Stimulated activated naive CD8-positive, alpha-beta T cell treated with anti-CD3 and anti-CD28 coated beads, Interleukin-15, amount 100 ng/mL, for 72 hours (primary cell): ENCODE measurements at regions not wholly inside any gene's neighbourhood (a gene's known extent, or its start where the extent isn't known, plus 50 kb on each side); places are given as distances from the start of the nearest gene placed in this dataset.
"Not testable (repeated sequence)": the region's sequence is repeated elsewhere in the genome, so short reads cannot be mapped to it uniquely, and the experiment has no call there.

Experiments
- ATAC-seq: fragments of 150-1000 bp; cut with Tn5 transposase; 2 replicates; pipeline ENCODE4 v1.10.0; 2021; ENCODE audit warnings: mild to moderate bottlenecking, moderate library complexity
- DNase-seq, 2 donors: peaks; one replicate each; pipeline ENCODE4 v3.0.0; 2021 to 2022
- H3K27ac Mint-ChIP-seq, 2 donors: one replicate each; pipeline ENCODE4 v1.8.0; 2022; ENCODE audit warnings: mild to moderate bottlenecking in 2 of 2, mixed read lengths in 2 of 2, moderate library complexity in 2 of 2
- H3K27me3 Mint-ChIP-seq: one replicate; pipeline ENCODE4 v1.8.0; 2022; ENCODE audit warnings: mixed read lengths
- H3K4me1 Mint-ChIP-seq: one replicate; pipeline ENCODE4 v1.8.0; 2022; ENCODE audit warnings: mild to moderate bottlenecking, mixed read lengths
- H3K4me3 Mint-ChIP-seq, 2 donors: one replicate each; pipeline ENCODE4 v1.8.0; 2022; ENCODE audit warnings: mild to moderate bottlenecking in 2 of 2, mixed read lengths in 2 of 2, moderate library complexity in 1 of 2
- H3K9me3 Mint-ChIP-seq, 2 donors: one replicate each; pipeline ENCODE4 v1.8.0; 2022; ENCODE audit warnings: mixed read lengths in 2 of 2

GRCh38 chr5:50501491-50502228 lies 60.6 kb upstream of the EMB start:
- Mint-ChIP-seq H3K4me3 (peak overlapping the region in 1 of 2 donors; percentile 32), H3K4me1 (peaks cover 21% of the 10 kb centered on the region), H3K27me3 (no peaks in the 10 kb centered on the region), H3K27ac (peak overlapping the region in 1 of 2 donors; percentile 7), H3K9me3 (peaks cover 19 to 23% of the 10 kb centered on the region in 2 donors)
- ATAC-seq = peak; percentile 94
- no peak for DNase-seq

- ATAC-seq, DNase-seq, H3K27ac Mint-ChIP-seq, H3K9me3 Mint-ChIP-seq, H3K4me3 Mint-ChIP-seq, H3K27me3 Mint-ChIP-seq, H3K4me1 Mint-ChIP-seq: not testable (repeated sequence)
Observed at GRCh38 chr5:50513028-50513457, 72.0 kb upstream of the EMB start.

DNA sequence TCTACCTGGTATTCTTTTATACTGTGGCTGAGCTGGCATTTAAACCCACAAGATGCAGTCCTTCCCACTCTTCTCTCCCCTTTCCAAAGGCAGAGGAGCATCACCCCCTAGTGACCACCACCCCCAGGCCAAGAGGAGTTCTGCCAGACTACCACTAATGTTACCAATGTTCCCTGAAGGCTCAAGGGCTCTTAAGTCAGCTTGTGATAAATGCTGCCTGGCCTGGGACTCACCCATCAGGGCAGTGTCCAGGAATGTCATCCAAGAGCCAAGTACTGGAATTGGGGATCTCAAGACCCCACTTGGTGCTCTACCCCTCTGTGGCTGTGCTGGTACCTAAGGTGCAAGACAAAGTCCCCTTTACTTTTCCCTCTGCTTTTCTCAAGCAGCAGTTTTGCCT lies 80.0 kb upstream of the EMB start:
- DNase-seq, H3K4me3 Mint-ChIP-seq, H3K27me3 Mint-ChIP-seq, ATAC-seq: not testable (repeated sequence)
- Mint-ChIP-seq H3K9me3 (peaks cover 13 to 16% of the 10 kb centered on the region in 2 donors), H3K27ac (peak overlapping the region in 1 of 2 donors; percentile 31), H3K4me1 (peaks cover 14% of the 10 kb centered on the region)

DNA sequence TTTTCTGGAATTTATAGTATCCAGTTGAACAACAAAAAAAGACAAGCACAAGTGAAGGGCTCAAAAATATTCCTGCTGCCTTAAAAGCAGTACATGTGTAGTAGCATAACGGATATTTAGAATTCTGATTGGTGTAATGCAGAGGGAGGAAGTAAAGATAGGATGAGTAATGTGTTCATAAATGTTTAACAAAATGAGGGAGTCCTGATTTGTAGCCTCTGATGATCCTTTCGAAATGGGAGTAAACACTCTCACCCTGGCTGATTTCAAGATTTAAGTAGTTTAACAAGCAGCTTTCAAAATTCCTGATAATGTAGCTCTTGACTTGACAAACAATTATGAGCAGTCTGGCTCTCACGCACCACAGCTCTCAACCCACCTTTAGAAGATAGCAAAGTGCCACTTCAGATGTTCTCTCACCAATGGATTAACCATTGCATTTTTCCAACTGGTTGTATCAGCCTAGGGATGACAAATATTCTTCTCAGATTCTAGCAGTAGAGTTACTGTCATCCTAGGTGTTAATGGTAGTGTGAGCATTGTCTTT lies 86.5 kb upstream of the EMB start:
- H3K9me3 Mint-ChIP-seq, ATAC-seq, H3K27me3 Mint-ChIP-seq, H3K4me1 Mint-ChIP-seq, DNase-seq, H3K4me3 Mint-ChIP-seq, H3K27ac Mint-ChIP-seq: not testable (repeated sequence)

DNA sequence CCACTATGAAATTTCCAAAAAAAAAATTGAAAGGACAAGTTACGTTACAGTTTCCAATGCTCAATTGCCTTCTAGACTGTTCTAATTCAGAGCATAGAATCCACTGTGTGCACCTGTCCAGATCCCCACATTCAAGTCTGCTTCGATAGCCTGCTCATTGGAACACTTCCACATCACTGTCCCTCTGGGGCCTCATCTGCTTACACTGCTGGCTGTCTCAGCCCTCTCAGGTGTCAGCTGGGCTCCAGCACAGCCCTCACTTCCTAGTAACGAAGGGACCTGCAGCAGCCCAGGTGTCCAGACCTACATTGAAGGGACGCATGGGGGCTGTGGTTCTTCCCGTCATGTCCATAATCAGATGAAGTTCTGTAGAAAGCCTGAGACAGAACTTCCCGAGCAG lies 94.3 kb upstream of the EMB start:
- peaks cover 0 to 10% of the 10 kb centered on the region in 2 donors for H3K9me3 Mint-ChIP-seq
- H3K4me1 Mint-ChIP-seq = peaks cover 6% of the 10 kb centered on the region
- no peak overlapping the region for H3K27ac Mint-ChIP-seq
- no peak for ATAC-seq
- no peak overlapping the region for H3K4me3 Mint-ChIP-seq
- no peak for DNase-seq
- H3K27me3 Mint-ChIP-seq = no peaks in the 10 kb centered on the region

DNA sequence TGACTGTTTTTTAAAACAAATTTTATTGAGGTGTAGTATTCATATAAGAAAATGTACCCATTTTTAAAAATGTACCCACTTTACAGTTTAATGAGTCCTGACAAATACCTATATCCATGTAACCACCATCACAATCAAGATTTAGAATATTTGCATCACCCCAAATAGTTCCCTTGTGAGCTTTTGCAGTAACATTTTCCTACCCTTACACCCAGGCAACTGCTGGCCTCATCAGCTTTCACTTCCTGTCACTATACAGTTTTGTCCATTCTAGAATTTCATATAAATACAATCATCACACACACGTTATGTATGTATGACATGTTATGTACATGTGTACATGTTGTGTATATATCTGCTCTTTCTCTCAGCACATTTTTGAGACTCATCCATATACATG lies 96.4 kb upstream of the EMB start:
- ATAC-seq = peak; percentile 60
- not testable (repeated sequence) for H3K4me3 Mint-ChIP-seq, H3K27ac Mint-ChIP-seq, DNase-seq, H3K4me1 Mint-ChIP-seq, H3K27me3 Mint-ChIP-seq
- peaks cover 7 to 15% of the 10 kb centered on the region in 2 donors for H3K9me3 Mint-ChIP-seq

- Mint-ChIP-seq H3K4me1 (no peaks in the 10 kb centered on the region), H3K4me3 (no peak overlapping the region), H3K9me3 (peaks cover 2 to 22% of the 10 kb centered on the region in 2 donors), H3K27ac (no peak overlapping the region), H3K27me3 (no peaks in the 10 kb centered on the region)
- DNase-seq (no peak), ATAC-seq (no peak)
Observed at GRCh38 chr5:50547303-50547702, 106.2 kb upstream of the EMB start.

DNA sequence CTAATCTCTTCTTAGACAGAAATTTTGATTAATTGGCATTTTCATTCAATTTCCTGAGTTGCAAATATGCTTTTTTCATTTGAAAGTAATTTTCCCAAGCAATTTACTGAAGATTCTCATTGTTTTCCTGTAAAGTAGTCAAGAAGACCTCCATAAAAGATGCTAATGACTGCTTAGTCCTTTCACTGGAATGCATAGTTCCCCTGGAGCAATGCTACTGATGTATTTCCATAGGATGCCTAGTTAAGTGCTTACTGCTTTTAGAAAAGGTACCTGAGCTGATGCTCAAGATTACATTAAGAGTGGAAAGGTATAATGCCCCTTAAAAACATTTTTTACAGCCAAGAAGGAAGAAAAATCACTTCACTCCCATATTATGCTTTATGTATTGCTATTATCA lies 109.2 kb upstream of the EMB start:
- Mint-ChIP-seq H3K27me3 (no peaks in the 10 kb centered on the region), H3K4me3 (no peak overlapping the region), H3K4me1 (peaks cover 6% of the 10 kb centered on the region), H3K27ac (no peak overlapping the region), H3K9me3 (no peaks in the 10 kb centered on the region)
- ATAC-seq = no peak
- no peak for DNase-seq

DNA sequence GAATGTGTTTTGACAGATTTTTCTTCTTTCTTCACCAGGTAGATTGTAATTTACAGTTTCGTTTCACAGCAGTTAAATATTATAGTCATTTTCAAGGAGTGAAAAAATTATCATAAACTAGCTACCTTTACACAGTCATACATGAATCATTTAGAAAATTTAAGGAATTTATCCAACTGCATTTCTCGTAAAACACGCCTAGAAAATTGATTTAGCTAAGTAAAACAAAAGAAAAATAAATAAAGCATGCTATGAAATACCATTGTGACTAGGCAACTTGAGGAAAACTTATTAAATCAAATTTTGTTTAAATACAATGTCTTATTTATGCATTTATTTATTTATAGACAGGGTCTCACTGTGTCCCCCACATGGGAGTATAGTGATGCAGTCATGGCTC lies 109.9 kb upstream of the EMB start:
- peaks cover 0 to 5% of the 10 kb centered on the region in 2 donors for H3K9me3 Mint-ChIP-seq
- H3K27me3 Mint-ChIP-seq = no peaks in the 10 kb centered on the region
- ATAC-seq (no peak), DNase-seq (no peak)
- peaks cover 6% of the 10 kb centered on the region for H3K4me1 Mint-ChIP-seq
- H3K4me3 Mint-ChIP-seq = no peak overlapping the region
- H3K27ac Mint-ChIP-seq = no peak overlapping the region

GRCh38 chr5:50553560-50553984 lies 112.5 kb upstream of the EMB start:
- Mint-ChIP-seq H3K4me3 (no peak overlapping the region), H3K27me3 (no peaks in the 10 kb centered on the region), H3K27ac (peak overlapping the region in 1 of 2 donors; percentile 27), H3K9me3 (peaks cover 0 to 5% of the 10 kb centered on the region in 2 donors), H3K4me1 (peaks cover 6% of the 10 kb centered on the region)
- DNase-seq (no peak), ATAC-seq (no peak)

- H3K4me3 Mint-ChIP-seq, H3K27me3 Mint-ChIP-seq, DNase-seq, ATAC-seq, H3K4me1 Mint-ChIP-seq, H3K9me3 Mint-ChIP-seq, H3K27ac Mint-ChIP-seq: not testable (repeated sequence)
Observed at GRCh38 chr5:50558640-50559039, 107.8 kb upstream of the PARP8 start.

- peaks cover 0 to 5% of the 10 kb centered on the region in 2 donors for H3K9me3 Mint-ChIP-seq
- peaks cover 14% of the 10 kb centered on the region for H3K4me1 Mint-ChIP-seq
- H3K27me3 Mint-ChIP-seq = no peaks in the 10 kb centered on the region
- ATAC-seq (no peak), DNase-seq (no peak)
- no peak overlapping the region for H3K27ac Mint-ChIP-seq
- no peak overlapping the region for H3K4me3 Mint-ChIP-seq
Observed at GRCh38 chr5:50559955-50560354, 106.5 kb upstream of the PARP8 start.

- DNase-seq (no peak), ATAC-seq (no peak)
- Mint-ChIP-seq H3K27ac (no peak overlapping the region), H3K4me3 (no peak overlapping the region), H3K4me1 (peaks cover 29% of the 10 kb centered on the region), H3K27me3 (no peaks in the 10 kb centered on the region), H3K9me3 (peaks cover 4 to 6% of the 10 kb centered on the region in 2 donors)
Observed at GRCh38 chr5:50562694-50563093, 103.7 kb upstream of the PARP8 start.

DNA sequence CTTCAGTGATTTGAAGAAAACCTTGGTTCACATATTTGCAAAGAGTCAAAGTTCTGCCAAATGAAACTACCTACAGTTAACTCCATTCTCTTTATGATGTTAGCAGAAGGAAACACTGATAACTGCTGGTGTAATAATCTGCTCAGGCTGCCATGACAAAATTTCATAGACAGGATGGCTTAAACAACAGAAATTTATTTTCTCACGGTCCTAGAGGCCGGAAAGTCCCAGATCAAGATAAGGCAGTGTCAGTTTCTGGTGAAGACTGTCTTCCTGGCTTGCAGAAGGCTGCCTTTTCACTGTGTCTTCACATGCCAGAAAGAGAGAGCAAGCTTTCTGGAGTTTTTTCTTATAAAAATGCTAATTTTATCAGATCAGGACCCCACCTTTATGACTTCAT lies 102.4 kb upstream of the PARP8 start:
- no peak overlapping the region for H3K4me3 Mint-ChIP-seq

GRCh38 chr5:50564558-50564957 lies 101.9 kb upstream of the PARP8 start:
- peak overlapping the region in 1 of 2 donors; percentile 59 for H3K27ac Mint-ChIP-seq
- H3K9me3 Mint-ChIP-seq = peaks cover 13 to 17% of the 10 kb centered on the region in 2 donors
- no peak overlapping the region for H3K4me3 Mint-ChIP-seq
- H3K4me1 Mint-ChIP-seq = peaks cover 36% of the 10 kb centered on the region
- DNase-seq (no peak), ATAC-seq (peak; percentile 52)
- H3K27me3 Mint-ChIP-seq = no peaks in the 10 kb centered on the region

More for the DNA sequence above, 102.4 kb upstream of the PARP8 start:
- Mint-ChIP-seq H3K27me3 (no peaks in the 10 kb centered on the region), H3K4me1 (peaks cover 36% of the 10 kb centered on the region), H3K27ac (peak overlapping the region; percentile 44 to 59), H3K9me3 (peaks cover 13% of the 10 kb centered on the region in 2 donors)
- peak; percentile 85 for ATAC-seq
- DNase-seq = peak in 1 of 2 donors; percentile 10

DNA sequence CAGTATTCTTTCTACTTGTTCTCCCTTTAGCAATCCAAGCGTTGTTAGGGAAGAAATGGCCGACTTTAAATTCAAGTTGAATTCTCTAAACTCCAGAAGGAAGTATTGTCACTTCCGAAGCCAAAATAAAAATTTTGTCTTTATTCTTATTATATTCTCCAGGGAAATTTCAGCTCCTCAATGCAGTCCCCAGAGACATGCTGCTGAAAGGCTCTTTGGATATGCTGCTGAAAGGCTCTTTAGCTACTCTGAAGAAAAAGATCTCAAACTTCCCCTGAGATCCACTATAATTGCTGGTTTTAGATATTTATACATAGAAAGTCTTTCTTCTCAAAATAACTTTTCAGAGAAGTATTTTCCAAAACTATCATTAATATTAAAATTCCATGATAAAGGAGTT lies 92.3 kb upstream of the PARP8 start:
- peak overlapping the region; percentile 63 to 80 for H3K27ac Mint-ChIP-seq
- H3K27me3 Mint-ChIP-seq = no peaks in the 10 kb centered on the region
- peak overlapping the region; percentile 42 to 44 for H3K4me3 Mint-ChIP-seq
- ATAC-seq (no peak), DNase-seq (no peak)
- peaks cover 14% of the 10 kb centered on the region for H3K4me1 Mint-ChIP-seq
- H3K9me3 Mint-ChIP-seq = peaks cover 0 to 7% of the 10 kb centered on the region in 2 donors
